ENCODE measurements at regions not wholly inside any gene's neighbourhood (a gene's known extent, or its start where the extent isn't known, plus 50 kb on each side); places are given as distances from the start of the nearest gene placed in this dataset.
"Not testable (repeated sequence)": the region's sequence is repeated elsewhere in the genome, so short reads cannot be mapped to it uniquely, and the experiment has no call there.

- in situ Hi-C loops (cut with HindIII; ENCODE audit: low sequenced_read_pairs) = no loop called here
- TF ChIP-seq CTCF (IDR thresholded peaks at IDR 0.05; ENCODE audit: low read depth, low read length) = no peak
- H3K4me3 ChIP-seq (ENCODE audit: low read depth, low read length) = no peak overlapping the region
- DNase-seq (ENCODE audit: low read depth, low spot score) = no peak
Measured at GRCh38 chr1:76729142-76729541, 138.1 kb upstream of the ST6GALNAC5 start.

DNA sequence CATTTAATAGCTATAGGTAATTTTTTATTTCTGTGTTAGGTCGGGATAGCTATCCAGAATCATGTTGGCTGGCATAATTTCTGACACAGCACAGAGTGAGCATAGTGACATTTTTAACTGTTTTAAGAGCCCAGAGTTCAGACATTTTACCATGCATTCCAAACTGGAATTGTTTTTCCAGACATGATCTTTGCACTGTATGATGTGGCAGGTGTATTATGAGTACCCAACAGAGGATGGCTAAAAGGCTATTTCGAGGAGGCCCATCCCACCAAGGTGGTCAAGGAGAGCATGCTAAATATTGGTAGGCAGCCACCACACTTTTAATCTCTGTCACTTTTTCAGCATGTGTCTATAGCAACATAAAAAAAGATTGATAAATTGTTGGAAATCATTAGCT, 137.3 kb upstream of the ST6GALNAC5 start:
- TF ChIP-seq CTCF (IDR thresholded peaks at IDR 0.05; ENCODE audit: low read depth, low read length) = no peak
- H3K4me3 ChIP-seq (ENCODE audit: low read depth, low read length) = no peak overlapping the region
- DNase-seq (ENCODE audit: low read depth, low spot score) = no peak
- in situ Hi-C loops (cut with HindIII; ENCODE audit: low sequenced_read_pairs) = no loop called here

DNA sequence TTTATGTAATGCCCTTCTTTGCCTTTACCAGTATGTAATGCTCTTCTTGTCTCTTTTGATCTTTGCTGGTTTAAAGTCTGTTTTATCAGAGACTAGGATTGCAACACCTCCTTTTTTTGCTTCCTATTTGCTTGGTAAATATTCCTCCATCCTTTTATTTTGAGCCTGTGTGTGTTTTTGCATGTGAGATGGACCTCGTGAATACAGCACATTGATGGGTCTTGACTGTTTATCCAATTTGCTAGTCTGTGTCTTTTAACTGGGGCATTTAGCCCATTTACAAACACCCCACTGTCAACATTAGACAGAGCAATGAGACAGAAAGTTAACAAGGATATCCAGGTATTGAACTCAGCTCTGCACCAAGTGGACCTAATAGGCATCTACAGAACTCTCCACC, 128.9 kb upstream of the ST6GALNAC5 start:
- DNase-seq (ENCODE audit: low read depth, low spot score); H3K4me3 ChIP-seq (ENCODE audit: low read depth, low read length); in situ Hi-C loops (cut with HindIII; ENCODE audit: low sequenced_read_pairs): not testable (repeated sequence)

DNA sequence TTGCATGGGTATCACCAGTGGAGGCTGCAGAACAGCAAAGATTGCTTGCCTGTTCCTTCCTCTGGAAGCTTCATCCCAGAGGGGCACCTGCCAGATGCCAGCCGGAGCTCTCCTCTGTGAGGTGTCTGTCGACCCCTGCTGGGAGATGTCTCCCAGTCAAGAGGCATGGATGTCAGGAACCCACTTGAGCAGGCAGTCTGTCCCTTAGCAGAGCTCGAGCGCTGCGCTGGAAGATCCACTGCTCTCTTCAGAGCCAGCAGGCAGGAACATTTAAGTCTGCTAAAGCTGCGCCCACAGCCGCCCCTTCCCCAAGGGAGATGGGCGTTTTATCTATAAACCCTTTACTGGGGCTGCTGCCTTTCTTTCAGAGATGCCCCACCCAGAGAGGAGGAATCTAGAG, 126.3 kb upstream of the ST6GALNAC5 start:
- in situ Hi-C loops (cut with HindIII; ENCODE audit: low sequenced_read_pairs); H3K4me3 ChIP-seq (ENCODE audit: low read depth, low read length); DNase-seq (ENCODE audit: low read depth, low spot score): not testable (repeated sequence)

- H3K4me3 ChIP-seq (ENCODE audit: low read depth, low read length) = no peak overlapping the region
- no peak for TF ChIP-seq CTCF (IDR thresholded peaks at IDR 0.05; ENCODE audit: low read depth, low read length)
- DNase-seq (ENCODE audit: low read depth, low spot score) = no peak
- in situ Hi-C loops (cut with HindIII; ENCODE audit: low sequenced_read_pairs) = no loop called here
Measured at GRCh38 chr1:76744989-76745388, 122.3 kb upstream of the ST6GALNAC5 start.

DNA sequence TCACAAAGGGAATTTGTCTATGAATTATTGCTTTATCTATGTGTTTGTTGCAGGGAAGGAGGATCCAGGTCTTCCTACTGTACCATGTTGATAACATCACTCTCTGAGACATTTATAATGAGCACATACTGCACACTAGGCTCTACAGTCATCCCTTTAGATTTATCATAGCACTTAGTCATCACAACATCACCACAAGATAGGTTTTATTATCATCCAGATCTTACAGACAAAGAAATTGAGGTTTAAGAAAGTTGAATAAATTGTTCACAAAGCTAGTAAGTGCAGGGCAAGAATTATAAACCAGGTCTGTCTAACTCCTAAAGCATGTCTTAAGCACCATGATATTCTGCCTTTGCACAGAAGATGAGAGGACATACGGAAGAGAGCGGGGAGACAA, 121.1 kb upstream of the ST6GALNAC5 start:
- no peak overlapping the region for H3K4me3 ChIP-seq (ENCODE audit: low read depth, low read length)
- no peak for TF ChIP-seq CTCF (IDR thresholded peaks at IDR 0.05; ENCODE audit: low read depth, low read length)
- no peak for DNase-seq (ENCODE audit: low read depth, low spot score)
- in situ Hi-C loops (cut with HindIII; ENCODE audit: low sequenced_read_pairs) = no loop called here

DNA sequence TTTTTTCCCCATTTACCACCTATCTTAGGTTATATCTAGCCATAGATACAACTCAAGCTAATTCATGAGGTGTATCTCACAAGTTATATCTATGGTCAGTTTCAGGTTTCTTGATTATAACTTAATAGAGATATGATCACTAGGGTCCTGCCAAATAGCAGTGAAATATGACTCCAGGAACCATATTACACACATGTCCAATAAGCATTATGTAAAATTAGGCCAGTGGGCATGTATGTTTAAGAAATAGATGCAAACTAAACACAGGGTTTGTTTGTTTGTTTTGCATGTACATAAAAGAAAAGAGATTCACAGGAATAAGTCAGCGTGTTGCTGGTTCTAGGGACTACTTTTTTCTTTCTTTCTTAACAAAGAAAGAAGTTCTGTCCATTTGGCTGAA, 112.5 kb upstream of the ST6GALNAC5 start:
- TF ChIP-seq CTCF (IDR thresholded peaks at IDR 0.05; ENCODE audit: low read depth, low read length) = no peak
- no peak overlapping the region for H3K4me3 ChIP-seq (ENCODE audit: low read depth, low read length)
- no peak for DNase-seq (ENCODE audit: low read depth, low spot score)
- in situ Hi-C loops (cut with HindIII; ENCODE audit: low sequenced_read_pairs) = no loop called here

- no peak for DNase-seq (ENCODE audit: low read depth, low spot score)
- in situ Hi-C loops (cut with HindIII; ENCODE audit: low sequenced_read_pairs) = no loop called here
- no peak for TF ChIP-seq CTCF (IDR thresholded peaks at IDR 0.05; ENCODE audit: low read depth, low read length)
- no peak overlapping the region for H3K4me3 ChIP-seq (ENCODE audit: low read depth, low read length)
Measured at GRCh38 chr1:76759171-76759860, 108.0 kb upstream of the ST6GALNAC5 start.

Measured in astrocyte of the spinal cord (primary cell).